Right atrium auricular region (tissue), 2 donors: ENCODE measurements at regions not wholly inside any gene's neighbourhood (a gene's known extent, or its start where the extent isn't known, plus 50 kb on each side); places are given as distances from the start of the nearest gene placed in this dataset.
"Not testable (repeated sequence)": the region's sequence is repeated elsewhere in the genome, so short reads cannot be mapped to it uniquely, and the experiment has no call there.

Source experiments
- DNase-seq: peaks from one replicate; pipeline ENCODE4 v3.0.0-alpha.2; 2019; ENCODE audit warnings: low spot score
- H3K27ac ChIP-seq, 2 donors: fragments of 200-600 bp; sonication (generic); 1 replicate in 1 of 2; 2 replicates in 1 of 2; pipeline ENCODE4 v1.5.1; 2016 to 2019
- H3K27me3 ChIP-seq, 2 donors: fragments of 200-600 bp; sonication (generic); one replicate each; pipeline versions ENCODE4 v1.5.1 to v1.6.0; 2017 to 2019
- H3K36me3 ChIP-seq: fragments of 200-600 bp; sonication (generic); one replicate; pipeline ENCODE4 v1.5.1; 2016
- H3K4me1 ChIP-seq, 2 donors: fragments of 200-600 bp; sonication (generic); one replicate each; pipeline versions ENCODE4 v1.5.1 to v1.6.0; 2017 to 2019
- H3K4me3 ChIP-seq, 2 donors: fragments of 200-600 bp; sonication (generic); 1 replicate in 1 of 2; 2 replicates in 1 of 2; pipeline ENCODE4 v1.5.1; 2017 to 2019; ENCODE audit warnings: mild to moderate bottlenecking in 1 of 2, moderate library complexity in 1 of 2
- H3K9me3 ChIP-seq, 2 donors: fragments of 200-600 bp; sonication (generic); one replicate each; pipeline ENCODE4 v1.5.1; 2019
- TF ChIP-seq, protein P1 (sequence below), 2 donors: fragments of 200-600 bp; sonication (generic); IDR thresholded peaks; one replicate each; pipeline ENCODE4 v1.5.1; 2019; ENCODE audit warnings: antibody characterized with exemption in 2 of 2

DNA sequence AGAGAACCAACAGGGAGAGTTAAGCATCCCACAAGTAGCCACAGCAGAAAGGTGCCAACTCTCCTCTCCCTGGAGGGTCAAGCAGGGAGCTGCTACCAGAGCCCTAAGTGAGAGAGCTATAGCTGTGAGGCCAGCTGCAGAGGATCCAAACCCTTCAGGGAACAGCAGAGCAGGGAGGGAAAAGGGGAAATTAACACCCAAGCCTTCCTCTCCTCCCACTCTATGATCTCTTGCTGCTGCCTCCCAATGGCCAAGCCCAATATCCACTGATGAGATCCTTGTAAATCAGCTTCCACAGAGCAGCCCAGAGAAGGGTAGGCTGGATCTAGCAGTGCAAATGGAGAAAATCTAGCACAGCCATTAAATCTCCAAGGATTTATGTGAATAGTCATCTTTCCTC is 68.2 kb upstream of the THBS1 start:
- Histone ChIP-seq H3K27me3 (no peaks in the 10 kb centered on the region), H3K36me3 (no peaks in the 10 kb centered on the region), H3K4me1 (peaks cover 0 to 25% of the 10 kb centered on the region in 2 donors), H3K27ac (no peak overlapping the region), H3K9me3 (peaks cover 0 to 13% of the 10 kb centered on the region in 2 donors), H3K4me3 (no peak overlapping the region)
- no peak for DNase-seq
- TF ChIP-seq, protein P1, sequence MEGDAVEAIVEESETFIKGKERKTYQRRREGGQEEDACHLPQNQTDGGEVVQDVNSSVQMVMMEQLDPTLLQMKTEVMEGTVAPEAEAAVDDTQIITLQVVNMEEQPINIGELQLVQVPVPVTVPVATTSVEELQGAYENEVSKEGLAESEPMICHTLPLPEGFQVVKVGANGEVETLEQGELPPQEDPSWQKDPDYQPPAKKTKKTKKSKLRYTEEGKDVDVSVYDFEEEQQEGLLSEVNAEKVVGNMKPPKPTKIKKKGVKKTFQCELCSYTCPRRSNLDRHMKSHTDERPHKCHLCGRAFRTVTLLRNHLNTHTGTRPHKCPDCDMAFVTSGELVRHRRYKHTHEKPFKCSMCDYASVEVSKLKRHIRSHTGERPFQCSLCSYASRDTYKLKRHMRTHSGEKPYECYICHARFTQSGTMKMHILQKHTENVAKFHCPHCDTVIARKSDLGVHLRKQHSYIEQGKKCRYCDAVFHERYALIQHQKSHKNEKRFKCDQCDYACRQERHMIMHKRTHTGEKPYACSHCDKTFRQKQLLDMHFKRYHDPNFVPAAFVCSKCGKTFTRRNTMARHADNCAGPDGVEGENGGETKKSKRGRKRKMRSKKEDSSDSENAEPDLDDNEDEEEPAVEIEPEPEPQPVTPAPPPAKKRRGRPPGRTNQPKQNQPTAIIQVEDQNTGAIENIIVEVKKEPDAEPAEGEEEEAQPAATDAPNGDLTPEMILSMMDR (IDR thresholded peaks at IDR 0.05): no peak

GRCh38 chr15:39513936-39514335 is 66.9 kb upstream of the THBS1 start:
- DNase-seq: no peak
- Histone ChIP-seq H3K27me3 (no peaks in the 10 kb centered on the region), H3K4me3 (no peak overlapping the region), H3K27ac (no peak overlapping the region), H3K36me3 (no peaks in the 10 kb centered on the region), H3K4me1 (peaks cover 0 to 25% of the 10 kb centered on the region in 2 donors), H3K9me3 (peaks cover 0 to 13% of the 10 kb centered on the region in 2 donors)
- TF ChIP-seq, protein P1 (IDR thresholded peaks at IDR 0.05): no peak

- TF ChIP-seq, protein P1 (IDR thresholded peaks at IDR 0.05): no peak
- DNase-seq: no peak
- peaks cover 0 to 13% of the 10 kb centered on the region in 2 donors for H3K9me3 ChIP-seq
- peaks cover 0 to 25% of the 10 kb centered on the region in 2 donors for H3K4me1 ChIP-seq
- H3K36me3 ChIP-seq: no peaks in the 10 kb centered on the region
- no peaks in the 10 kb centered on the region for H3K27me3 ChIP-seq
- no peak overlapping the region for H3K4me3 ChIP-seq
- no peak overlapping the region for H3K27ac ChIP-seq
Observed at GRCh38 chr15:39514933-39515332, 65.9 kb upstream of the THBS1 start.

DNA sequence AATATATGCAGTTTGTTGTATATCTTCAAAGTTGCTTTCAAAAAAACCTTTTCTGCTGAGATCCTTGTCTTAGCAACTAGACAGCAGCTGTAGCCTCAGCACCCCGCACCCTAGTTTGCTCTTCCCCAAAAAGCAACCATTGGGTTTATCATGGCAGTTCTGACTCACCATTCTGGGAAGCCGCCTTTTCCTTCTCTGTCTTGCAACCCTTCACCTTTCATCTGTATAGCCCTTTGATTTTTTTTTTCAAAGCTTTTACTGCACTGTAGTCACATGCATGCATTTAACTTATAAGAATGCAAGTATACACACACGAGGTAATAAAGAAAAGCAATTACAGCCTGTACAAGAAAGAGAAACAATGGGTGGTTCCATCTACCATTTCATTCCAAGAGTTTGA is 65.1 kb upstream of the THBS1 start:
- Histone ChIP-seq H3K4me3 (no peak overlapping the region), H3K27ac (no peak overlapping the region), H3K9me3 (peaks cover 0 to 13% of the 10 kb centered on the region in 2 donors), H3K36me3 (no peaks in the 10 kb centered on the region), H3K27me3 (no peaks in the 10 kb centered on the region), H3K4me1 (peaks cover 0 to 21% of the 10 kb centered on the region in 2 donors)
- DNase-seq: no peak
- TF ChIP-seq, protein P1 (IDR thresholded peaks at IDR 0.05): no peak

- Histone ChIP-seq H3K4me3 (no peak overlapping the region), H3K36me3 (no peaks in the 10 kb centered on the region), H3K9me3 (peaks cover 0 to 13% of the 10 kb centered on the region in 2 donors), H3K4me1 (peaks cover 0 to 5% of the 10 kb centered on the region in 2 donors), H3K27me3 (no peaks in the 10 kb centered on the region), H3K27ac (no peak overlapping the region)
- no peak for DNase-seq
- TF ChIP-seq, protein P1 (IDR thresholded peaks at IDR 0.05): no peak
Observed at GRCh38 chr15:39517122-39517855, 63.6 kb upstream of the THBS1 start.

- H3K4me3 ChIP-seq, H3K9me3 ChIP-seq, H3K36me3 ChIP-seq, H3K27me3 ChIP-seq, H3K27ac ChIP-seq, DNase-seq, H3K4me1 ChIP-seq: not testable (repeated sequence)
Observed at GRCh38 chr15:39523968-39524367, 56.9 kb upstream of the THBS1 start.
